Gastrocnemius medialis (tissue), 4 donors: ENCODE measurements at regions not wholly inside any gene's neighbourhood (a gene's known extent, or its start where the extent isn't known, plus 50 kb on each side); places are given as distances from the start of the nearest gene placed in this dataset.

Experiments
- ATAC-seq, 2 donors: fragments of 150-250 bp; one replicate each; pipeline ENCODE4 v1.9.1; 2016
- DNase-seq, 2 donors: peaks; one replicate each; pipeline ENCODE4 v3.0.0-alpha.2; 2019
- H3K27ac ChIP-seq, 4 donors: fragments of 200-600 bp; sonication (generic); 1 replicate in 1 of 4; 2 replicates in 3 of 4; pipeline ENCODE4 v1.5.1; 2016 to 2018; ENCODE audit warnings: mild to moderate bottlenecking in 2 of 4, moderate library complexity in 1 of 4
- H3K27me3 ChIP-seq, 3 donors: fragments of 200-600 bp; sonication (generic) in 2 of 3; 1 replicate in 1 of 3; 2 replicates in 2 of 3; pipeline versions ENCODE4 v1.5.1 to v1.6.0; 2016 to 2019; ENCODE audit warnings: mild to moderate bottlenecking in 1 of 3, moderate library complexity in 1 of 3
- H3K36me3 ChIP-seq, 2 donors: fragments of 200-600 bp; sonication (generic) in 1 of 2; one replicate each; pipeline ENCODE4 v1.5.1; 2017 to 2018
- H3K4me1 ChIP-seq, 2 donors: fragments of 200-600 bp; sonication (generic) in 1 of 2; one replicate each; pipeline ENCODE4 v1.5.1; 2016 to 2017; ENCODE audit warnings: mild to moderate bottlenecking in 2 of 2
- H3K4me3 ChIP-seq, 4 donors: fragments of 200-600 bp; sonication (generic) in 3 of 4; 1 replicate in 1 of 4; 2 replicates in 3 of 4; pipeline ENCODE4 v1.5.1; 2016 to 2019; ENCODE audit warnings: mild to moderate bottlenecking in 2 of 4
- H3K9me3 ChIP-seq, 3 donors: fragments of 200-600 bp; sonication (generic) in 2 of 3; 1 replicate in 1 of 3; 2 replicates in 2 of 3; pipeline ENCODE4 v1.5.1; 2016 to 2019
- CTCF ChIP-seq, 5 experiments: fragments of 450-650 bp in 3 of 5; fragments of 200-600 bp in 2 of 5; sonication (generic) in 2 of 5; IDR thresholded peaks in 4 of 5; conservative IDR thresholded peaks in 1 of 5; 1 replicate in 4 of 5; 2 replicates in 1 of 5; pipeline ENCODE4 v1.5.1; 2016 to 2019; ENCODE audit warnings: antibody characterized with exemption in 5 of 5, mild to moderate bottlenecking in 3 of 5, moderate library complexity in 3 of 5
- POLR2A ChIP-seq, 2 donors: fragments of 450-650 bp; IDR thresholded peaks; one replicate each; pipeline ENCODE4 v1.6.1; 2017; ENCODE audit warnings: antibody characterized with exemption in 2 of 2, mild to moderate bottlenecking in 2 of 2, moderate library complexity in 2 of 2
- in situ Hi-C, 4 donors: fragments of 200-750 bp; cut with MboI; loops; one replicate each; pipeline versions ENCODE4 v1.15.0 to v1.8.0; 2017; ENCODE audit warnings: low sequenced_read_pairs in 4 of 4
- intact Hi-C: fragments of 100-400 bp; cut with DNase I; formaldehyde crosslinking; loops from one replicate; pipeline ENCODE4 v1.15.1; 2023; ENCODE audit warnings: low total_unique reads

GRCh38 chr18:42534313-42534712 is 579.3 kb downstream of the PIK3C3 start:
- no peaks in the 10 kb centered on the region for H3K27me3 ChIP-seq
- ATAC-seq = no peak
- no peak for TF ChIP-seq CTCF (IDR thresholded peaks at IDR 0.05 in 4 of 5, conservative IDR thresholded peaks at IDR 0.05 in 1 of 5)
- TF ChIP-seq POLR2A (IDR thresholded peaks at IDR 0.05) = no peak
- no peak overlapping the region for H3K27ac ChIP-seq
- in situ Hi-C loops = no loop called here
- no peaks in the 10 kb centered on the region for H3K4me1 ChIP-seq
- H3K9me3 ChIP-seq = no peaks in the 10 kb centered on the region
- H3K36me3 ChIP-seq = no peaks in the 10 kb centered on the region
- intact Hi-C loops = loop anchor here (10.0 kb wide), 1 partner anchor 1430 kb away; no protein-coding TSS in a partner anchor
- no peak for DNase-seq
- H3K4me3 ChIP-seq = no peak overlapping the region

DNA sequence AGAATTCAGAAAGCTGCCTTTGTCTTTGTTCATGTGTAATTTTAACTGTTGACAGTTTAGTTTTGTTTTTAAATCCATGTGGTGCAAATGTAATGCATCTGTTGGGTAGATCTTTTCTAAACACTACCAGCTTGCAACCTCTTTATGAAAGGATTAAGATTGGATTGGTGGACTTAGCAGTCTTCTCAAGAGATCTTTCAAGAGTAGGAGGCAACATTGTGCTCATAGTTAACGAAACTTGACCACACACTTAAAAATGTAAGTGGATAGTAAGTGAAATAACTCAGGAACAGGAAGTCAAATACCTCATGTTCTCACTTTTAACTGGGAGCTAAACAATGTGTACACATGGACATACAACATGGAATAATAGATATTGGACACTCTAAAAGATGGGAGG is 579.0 kb downstream of the RIT2 start:
- Histone ChIP-seq H3K36me3 (no peaks in the 10 kb centered on the region), H3K9me3 (no peaks in the 10 kb centered on the region), H3K4me1 (no peaks in the 10 kb centered on the region), H3K27me3 (no peaks in the 10 kb centered on the region), H3K27ac (no peak overlapping the region), H3K4me3 (no peak overlapping the region)
- in situ Hi-C loops (no loop called here), intact Hi-C loops (loop anchor here (10.0 kb wide), 1 partner anchor 1432 kb away; no protein-coding TSS in a partner anchor)
- no peak for DNase-seq
- TF ChIP-seq POLR2A (IDR thresholded peaks at IDR 0.05) (no peak), CTCF (IDR thresholded peaks at IDR 0.05 in 4 of 5, conservative IDR thresholded peaks at IDR 0.05 in 1 of 5) (no peak)
- ATAC-seq = no peak

DNA sequence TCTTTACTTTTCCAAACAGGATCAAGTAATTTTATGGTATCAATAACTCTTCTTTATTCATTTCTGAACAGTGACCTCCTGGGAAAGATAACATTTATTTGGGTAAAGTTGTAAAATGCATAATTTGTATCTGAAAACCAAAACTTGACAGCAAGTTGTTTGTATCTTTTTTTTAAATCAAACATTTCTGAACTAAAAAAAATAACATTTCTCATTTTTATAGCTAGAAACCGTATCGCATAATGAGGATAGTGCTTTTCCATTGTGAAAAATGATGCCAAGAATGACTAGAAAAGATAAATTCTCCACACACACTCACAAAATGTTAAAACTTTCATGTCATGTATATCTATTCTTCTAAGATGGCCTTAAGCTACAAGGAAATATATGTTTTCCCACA is 578.2 kb downstream of the RIT2 start:
- in situ Hi-C loops (no loop called here), intact Hi-C loops (loop anchor here (10.0 kb wide), 1 partner anchor 1432 kb away; no protein-coding TSS in a partner anchor)
- DNase-seq (no peak), ATAC-seq (no peak)
- H3K27ac ChIP-seq = no peak overlapping the region
- no peaks in the 10 kb centered on the region for H3K4me1 ChIP-seq
- no peaks in the 10 kb centered on the region for H3K36me3 ChIP-seq
- TF ChIP-seq CTCF (IDR thresholded peaks at IDR 0.05 in 4 of 5, conservative IDR thresholded peaks at IDR 0.05 in 1 of 5) = no peak
- H3K4me3 ChIP-seq = no peak overlapping the region
- no peaks in the 10 kb centered on the region for H3K9me3 ChIP-seq
- H3K27me3 ChIP-seq = no peaks in the 10 kb centered on the region

- DNase-seq (no peak), ATAC-seq (no peak)
- Histone ChIP-seq H3K4me1 (no peaks in the 10 kb centered on the region), H3K27ac (no peak overlapping the region), H3K36me3 (no peaks in the 10 kb centered on the region), H3K9me3 (no peaks in the 10 kb centered on the region), H3K4me3 (no peak overlapping the region), H3K27me3 (no peaks in the 10 kb centered on the region)
- in situ Hi-C loops (no loop called here), intact Hi-C loops (no loop called here)
- no peak for TF ChIP-seq POLR2A (IDR thresholded peaks at IDR 0.05)
- TF ChIP-seq CTCF (IDR thresholded peaks at IDR 0.05 in 4 of 5, conservative IDR thresholded peaks at IDR 0.05 in 1 of 5) = no peak
These were observed 570.6 kb downstream of the RIT2 start for GRCh38 chr18:42544901-42545300.

DNA sequence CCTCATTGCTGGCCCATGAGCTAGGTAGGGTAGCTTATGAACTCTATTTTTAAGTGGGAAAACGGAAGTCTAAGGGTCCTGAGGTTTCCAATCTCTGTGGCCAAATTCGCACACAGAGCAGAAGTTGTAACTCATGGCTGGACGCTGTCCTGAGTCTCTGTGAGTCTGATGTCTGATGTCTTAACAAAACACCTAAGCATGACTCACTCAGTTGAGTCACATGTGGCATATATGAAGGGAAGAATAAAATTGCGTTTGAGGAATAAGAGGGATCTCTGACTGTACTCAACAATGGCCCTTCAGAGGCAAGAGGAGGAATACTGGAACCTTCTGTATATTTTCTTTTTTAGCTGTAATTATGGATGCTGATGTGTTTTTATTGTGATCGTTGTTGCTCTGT is 569.7 kb downstream of the RIT2 start:
- no peak overlapping the region for H3K27ac ChIP-seq
- no peaks in the 10 kb centered on the region for H3K36me3 ChIP-seq
- H3K9me3 ChIP-seq = no peaks in the 10 kb centered on the region
- intact Hi-C loops (no loop called here), in situ Hi-C loops (no loop called here)
- H3K4me1 ChIP-seq = no peaks in the 10 kb centered on the region
- no peaks in the 10 kb centered on the region for H3K27me3 ChIP-seq
- DNase-seq (no peak), ATAC-seq (no peak)
- TF ChIP-seq CTCF (IDR thresholded peaks at IDR 0.05 in 4 of 5, conservative IDR thresholded peaks at IDR 0.05 in 1 of 5) (no peak), POLR2A (IDR thresholded peaks at IDR 0.05) (no peak)
- no peak overlapping the region for H3K4me3 ChIP-seq
